ENCODE measurements at regions not wholly inside any gene's neighbourhood (a gene's known extent, or its start where the extent isn't known, plus 50 kb on each side); places are given as distances from the start of the nearest gene placed in this dataset.

GRCh38 chr4:12778706-12779105, 705.4 kb downstream of the RAB28 start:
- H3K4me1 ChIP-seq (ENCODE audit: control insufficient read depth, insufficient read depth, low read length, poor library complexity, severe bottlenecking): no peaks in the 10 kb centered on the region
- no peaks in the 10 kb centered on the region for H3K9me3 ChIP-seq (ENCODE audit: control insufficient read depth, low read length)
- H3K27ac ChIP-seq (ENCODE audit: low read depth, low read length, severe bottlenecking): no peak overlapping the region
- H3K36me3 ChIP-seq (ENCODE audit: control insufficient read depth, insufficient read depth, low read length): no peaks in the 10 kb centered on the region
- H3K4me3 ChIP-seq (ENCODE audit: extremely low read depth, insufficient read depth, low read length, poor library complexity, severe bottlenecking): no peak overlapping the region
- WGBS, 2 experiments (ENCODE audit: insufficient coverage in 2 of 2): 70 to 94% methylated on average over 2 of the region's 4 CpGs

DNA sequence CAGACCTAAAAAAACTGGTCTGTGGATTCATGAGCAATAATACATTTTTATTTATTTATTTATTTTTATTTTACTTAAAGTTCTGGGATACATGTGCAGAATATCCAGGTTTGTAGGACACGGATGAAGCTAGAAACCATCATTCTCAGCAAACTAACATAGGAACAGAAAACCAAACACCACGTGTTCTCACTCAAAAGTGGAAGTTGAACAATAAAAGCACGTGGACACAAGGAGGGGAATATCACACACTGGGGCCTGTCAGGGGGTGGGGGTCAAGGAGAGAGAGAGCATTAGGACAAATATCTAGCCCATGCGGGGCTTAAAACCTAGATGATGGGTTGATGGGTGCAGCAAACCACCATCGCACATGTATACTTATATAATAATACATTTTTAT, 705.9 kb downstream of the RAB28 start:
- H3K4me3 ChIP-seq (ENCODE audit: extremely low read depth, insufficient read depth, low read length, poor library complexity, severe bottlenecking): no peak overlapping the region
- 80% methylated on average over 1 of the region's 5 CpGs; no CpG with 5 or more reads in 1 of the 2 experiments for WGBS, 2 experiments (ENCODE audit: insufficient coverage in 2 of 2)
- no peaks in the 10 kb centered on the region for H3K36me3 ChIP-seq (ENCODE audit: control insufficient read depth, insufficient read depth, low read length)
- H3K4me1 ChIP-seq (ENCODE audit: control insufficient read depth, insufficient read depth, low read length, poor library complexity, severe bottlenecking): no peaks in the 10 kb centered on the region
- no peaks in the 10 kb centered on the region for H3K9me3 ChIP-seq (ENCODE audit: control insufficient read depth, low read length)
- H3K27ac ChIP-seq (ENCODE audit: low read depth, low read length, severe bottlenecking): no peak overlapping the region

- peaks cover 10% of the 10 kb centered on the region for H3K4me1 ChIP-seq (ENCODE audit: control insufficient read depth, insufficient read depth, low read length, poor library complexity, severe bottlenecking)
- 80 to 92% methylated on average over 2 of the region's 2 CpGs for WGBS, 2 experiments (ENCODE audit: insufficient coverage in 2 of 2)
These were observed 713.8 kb downstream of the RAB28 start for GRCh38 chr4:12770351-12770750.

GRCh38 chr4:12761694-12762093, 722.4 kb downstream of the RAB28 start:
- H3K36me3 ChIP-seq (ENCODE audit: control insufficient read depth, insufficient read depth, low read length): no peaks in the 10 kb centered on the region
- H3K27ac ChIP-seq (ENCODE audit: low read depth, low read length, severe bottlenecking): no peak overlapping the region
- no peak overlapping the region for H3K4me3 ChIP-seq (ENCODE audit: extremely low read depth, insufficient read depth, low read length, poor library complexity, severe bottlenecking)
- H3K4me1 ChIP-seq (ENCODE audit: control insufficient read depth, insufficient read depth, low read length, poor library complexity, severe bottlenecking): no peaks in the 10 kb centered on the region
- 69 to 88% methylated on average over 1 to 2 of the region's 4 CpGs for WGBS, 2 experiments (ENCODE audit: insufficient coverage in 2 of 2)
- H3K9me3 ChIP-seq (ENCODE audit: control insufficient read depth, low read length): no peaks in the 10 kb centered on the region

More at GRCh38 chr4:12770351-12770750, 713.8 kb downstream of the RAB28 start:
- H3K4me3 ChIP-seq (ENCODE audit: extremely low read depth, insufficient read depth, low read length, poor library complexity, severe bottlenecking): no peak overlapping the region
- no peaks in the 10 kb centered on the region for H3K36me3 ChIP-seq (ENCODE audit: control insufficient read depth, insufficient read depth, low read length)
- H3K9me3 ChIP-seq (ENCODE audit: control insufficient read depth, low read length): no peaks in the 10 kb centered on the region
- no peak overlapping the region for H3K27ac ChIP-seq (ENCODE audit: low read depth, low read length, severe bottlenecking)

GRCh38 chr4:12747154-12747553, 737.0 kb downstream of the RAB28 start:
- H3K27ac ChIP-seq (ENCODE audit: low read depth, low read length, severe bottlenecking): no peak overlapping the region
- no peaks in the 10 kb centered on the region for H3K36me3 ChIP-seq (ENCODE audit: control insufficient read depth, insufficient read depth, low read length)
- no peaks in the 10 kb centered on the region for H3K4me1 ChIP-seq (ENCODE audit: control insufficient read depth, insufficient read depth, low read length, poor library complexity, severe bottlenecking)
- no peak overlapping the region for H3K4me3 ChIP-seq (ENCODE audit: extremely low read depth, insufficient read depth, low read length, poor library complexity, severe bottlenecking)
- H3K9me3 ChIP-seq (ENCODE audit: control insufficient read depth, low read length): no peaks in the 10 kb centered on the region
- WGBS, 2 experiments (ENCODE audit: insufficient coverage in 2 of 2): 92 to 94% methylated on average over 2 to 3 of the region's 5 CpGs

DNA sequence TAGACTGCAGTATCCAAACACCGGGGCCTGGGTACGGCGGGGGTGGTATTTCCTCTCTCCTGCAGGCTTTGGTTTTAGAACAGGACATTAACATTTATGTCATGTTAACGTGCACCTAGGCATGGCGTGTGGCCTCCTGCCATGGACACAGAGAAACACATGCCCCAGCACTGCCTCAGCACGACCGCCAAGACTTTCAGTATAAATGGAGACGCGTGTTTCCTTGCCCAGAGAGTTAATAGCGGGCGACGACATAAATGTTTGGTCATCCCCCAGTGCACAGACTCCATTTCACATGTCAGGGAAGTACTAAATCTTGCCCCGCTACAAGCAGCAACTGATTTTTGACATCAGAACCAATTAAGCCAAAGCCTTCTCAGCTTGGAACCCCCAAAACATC, 737.9 kb downstream of the RAB28 start:
- H3K4me1 ChIP-seq (ENCODE audit: control insufficient read depth, insufficient read depth, low read length, poor library complexity, severe bottlenecking): no peaks in the 10 kb centered on the region
- H3K36me3 ChIP-seq (ENCODE audit: control insufficient read depth, insufficient read depth, low read length): no peaks in the 10 kb centered on the region
- no peak overlapping the region for H3K4me3 ChIP-seq (ENCODE audit: extremely low read depth, insufficient read depth, low read length, poor library complexity, severe bottlenecking)
- no peaks in the 10 kb centered on the region for H3K9me3 ChIP-seq (ENCODE audit: control insufficient read depth, low read length)
- H3K27ac ChIP-seq (ENCODE audit: low read depth, low read length, severe bottlenecking): no peak overlapping the region
- 88 to 97% methylated on average over 13 of the region's 13 CpGs for WGBS, 2 experiments (ENCODE audit: insufficient coverage in 2 of 2)

DNA sequence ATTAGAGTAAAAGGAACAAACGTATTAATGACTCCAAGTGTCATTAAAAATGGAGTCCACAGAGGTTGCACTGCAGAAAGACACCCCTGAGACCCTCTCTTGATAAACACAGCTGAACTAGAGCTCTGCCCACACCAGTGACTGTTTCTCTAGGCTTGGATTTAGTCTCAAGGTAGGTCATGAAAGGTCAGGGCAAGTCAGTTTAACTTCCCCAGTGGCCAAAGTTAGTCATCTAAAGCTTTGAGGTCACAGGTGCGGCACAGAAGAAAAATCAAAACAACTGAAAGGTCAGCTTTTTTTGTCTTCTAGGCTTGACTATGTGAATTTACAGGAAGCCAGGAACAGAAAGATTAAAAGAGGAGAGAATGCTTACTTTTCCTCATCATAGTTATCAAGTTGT, 749.6 kb downstream of the RAB28 start:
- Histone ChIP-seq H3K4me3 (ENCODE audit: extremely low read depth, insufficient read depth, low read length, poor library complexity, severe bottlenecking) (no peak overlapping the region), H3K36me3 (ENCODE audit: control insufficient read depth, insufficient read depth, low read length) (no peaks in the 10 kb centered on the region), H3K9me3 (ENCODE audit: control insufficient read depth, low read length) (no peaks in the 10 kb centered on the region), H3K4me1 (ENCODE audit: control insufficient read depth, insufficient read depth, low read length, poor library complexity, severe bottlenecking) (no peaks in the 10 kb centered on the region), H3K27ac (ENCODE audit: low read depth, low read length, severe bottlenecking) (no peak overlapping the region)
- WGBS, 2 experiments (ENCODE audit: insufficient coverage in 2 of 2): 92 to 93% methylated on average over 2 of the region's 2 CpGs

- H3K27ac ChIP-seq (ENCODE audit: low read depth, low read length, severe bottlenecking): no peak overlapping the region
- no peaks in the 10 kb centered on the region for H3K9me3 ChIP-seq (ENCODE audit: control insufficient read depth, low read length)
- no peaks in the 10 kb centered on the region for H3K4me1 ChIP-seq (ENCODE audit: control insufficient read depth, insufficient read depth, low read length, poor library complexity, severe bottlenecking)
- no CpG with 5 or more reads among the region's 1 CpG for WGBS, 2 experiments (ENCODE audit: insufficient coverage in 2 of 2)
- H3K36me3 ChIP-seq (ENCODE audit: control insufficient read depth, insufficient read depth, low read length): no peaks in the 10 kb centered on the region
- H3K4me3 ChIP-seq (ENCODE audit: extremely low read depth, insufficient read depth, low read length, poor library complexity, severe bottlenecking): no peak overlapping the region
These were observed 754.8 kb downstream of the RAB28 start for GRCh38 chr4:12729384-12729783.

DNA sequence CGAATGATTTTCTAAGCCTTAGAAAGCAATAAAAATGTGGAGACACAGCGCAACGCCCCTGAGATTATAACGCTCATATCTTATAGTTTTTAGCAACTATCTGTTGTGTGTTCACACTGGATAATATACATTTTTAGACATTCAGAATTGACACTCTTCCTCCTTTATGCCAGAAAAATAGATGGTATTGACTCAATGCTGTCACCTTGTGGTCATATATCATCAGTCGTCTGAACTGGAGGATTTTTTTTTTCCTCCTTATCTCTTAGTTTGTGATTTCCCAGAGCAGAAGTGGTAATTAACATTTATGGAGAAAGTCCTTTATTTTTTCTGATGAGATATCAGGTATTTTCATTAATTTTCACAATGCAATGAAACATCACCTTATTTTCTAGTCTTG, 759.6 kb downstream of the RAB28 start:
- Histone ChIP-seq H3K4me1 (ENCODE audit: control insufficient read depth, insufficient read depth, low read length, poor library complexity, severe bottlenecking) (peaks cover 2% of the 10 kb centered on the region), H3K4me3 (ENCODE audit: extremely low read depth, insufficient read depth, low read length, poor library complexity, severe bottlenecking) (no peak overlapping the region), H3K9me3 (ENCODE audit: control insufficient read depth, low read length) (no peaks in the 10 kb centered on the region), H3K27ac (ENCODE audit: low read depth, low read length, severe bottlenecking) (peak overlapping the region; percentile 39), H3K36me3 (ENCODE audit: control insufficient read depth, insufficient read depth, low read length) (no peaks in the 10 kb centered on the region)
- WGBS, 2 experiments (ENCODE audit: insufficient coverage in 2 of 2): 74% methylated on average over 3 of the region's 5 CpGs; no CpG with 5 or more reads in 1 of the 2 experiments

DNA sequence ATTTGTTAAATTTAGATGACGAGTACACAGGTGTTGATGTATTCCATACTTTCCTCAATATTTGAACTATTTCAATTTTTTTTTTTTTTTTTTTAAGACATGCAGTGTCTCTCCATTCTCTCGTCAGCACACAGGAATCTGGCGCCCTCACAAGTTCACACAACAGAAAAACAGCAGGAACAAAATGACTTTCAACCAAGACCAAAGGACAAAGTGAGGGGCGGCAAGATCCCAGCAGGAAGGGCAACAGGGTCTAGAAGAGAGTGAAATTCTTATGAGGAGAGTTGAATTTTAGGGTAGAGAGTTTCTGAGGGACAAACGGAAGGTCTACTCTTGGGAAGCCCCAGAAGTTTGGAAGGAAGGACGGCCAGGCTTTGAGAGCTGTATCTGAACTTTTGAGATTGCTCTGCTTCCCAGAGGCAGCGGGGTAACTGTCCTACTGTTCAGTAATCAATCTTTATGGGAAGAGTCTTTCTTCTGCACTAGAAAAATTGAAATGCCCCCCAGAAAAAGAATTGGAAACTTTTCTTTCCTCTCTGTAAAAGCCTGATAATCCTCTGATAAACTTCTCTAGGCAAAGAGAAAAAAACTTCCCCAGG, 760.2 kb downstream of the RAB28 start:
- Histone ChIP-seq H3K4me3 (ENCODE audit: extremely low read depth, insufficient read depth, low read length, poor library complexity, severe bottlenecking) (no peak overlapping the region), H3K36me3 (ENCODE audit: control insufficient read depth, insufficient read depth, low read length) (no peaks in the 10 kb centered on the region), H3K9me3 (ENCODE audit: control insufficient read depth, low read length) (no peaks in the 10 kb centered on the region), H3K27ac (ENCODE audit: low read depth, low read length, severe bottlenecking) (peak overlapping the region; percentile 39), H3K4me1 (ENCODE audit: control insufficient read depth, insufficient read depth, low read length, poor library complexity, severe bottlenecking) (peaks cover 2% of the 10 kb centered on the region)
- WGBS, 2 experiments (ENCODE audit: insufficient coverage in 2 of 2): 0 to 46% methylated on average over 2 to 4 of the region's 7 CpGs

DNA sequence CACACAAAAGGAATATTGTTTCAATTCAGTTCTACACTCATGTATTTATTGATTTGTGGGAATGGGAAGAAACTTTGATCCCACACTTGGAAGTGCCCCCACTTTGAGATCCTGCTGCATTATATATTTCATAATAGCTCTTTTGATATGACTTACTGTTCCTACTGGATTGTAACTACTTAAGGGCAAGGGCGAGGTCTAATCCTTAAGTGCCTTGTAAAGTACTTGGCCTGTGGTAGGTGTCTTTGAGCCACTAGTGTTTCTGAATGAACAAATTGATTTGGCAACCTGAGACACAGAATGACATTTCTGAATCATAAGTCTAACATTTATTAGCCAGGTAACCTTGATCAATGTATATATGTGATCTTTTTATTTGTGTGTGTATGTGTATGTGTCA, 767.2 kb downstream of the RAB28 start:
- Histone ChIP-seq H3K9me3 (ENCODE audit: control insufficient read depth, low read length) (no peaks in the 10 kb centered on the region), H3K4me3 (ENCODE audit: extremely low read depth, insufficient read depth, low read length, poor library complexity, severe bottlenecking) (no peak overlapping the region), H3K4me1 (ENCODE audit: control insufficient read depth, insufficient read depth, low read length, poor library complexity, severe bottlenecking) (no peaks in the 10 kb centered on the region), H3K36me3 (ENCODE audit: control insufficient read depth, insufficient read depth, low read length) (no peaks in the 10 kb centered on the region), H3K27ac (ENCODE audit: low read depth, low read length, severe bottlenecking) (no peak overlapping the region)
- WGBS, 2 experiments (ENCODE audit: insufficient coverage in 2 of 2): 100% methylated on average over 1 of the region's 1 CpG; no CpG with 5 or more reads in 1 of the 2 experiments
